ENCODE measurements at regions not wholly inside any gene's neighbourhood (a gene's known extent, or its start where the extent isn't known, plus 50 kb on each side); places are given as distances from the start of the nearest gene placed in this dataset.

- 100% methylated on average over 1 of the region's 2 CpGs; no CpG with 5 or more reads in 1 of the 2 experiments for WGBS, 2 experiments
- H3K4me3 ChIP-seq (ENCODE audit: insufficient read depth, low read depth, low read length) = no peak overlapping the region
- H3K27ac ChIP-seq (ENCODE audit: insufficient read depth, low read depth, low read length, poor library complexity, severe bottlenecking) = no peak overlapping the region
- no peaks in the 10 kb centered on the region for H3K27me3 ChIP-seq (ENCODE audit: control insufficient read depth, insufficient read depth, low read length, poor library complexity, severe bottlenecking)
- H3K9me3 ChIP-seq (ENCODE audit: control insufficient read depth, low read length) = no peaks in the 10 kb centered on the region
- H3K36me3 ChIP-seq (ENCODE audit: control insufficient read depth, insufficient read depth, low read length) = no peaks in the 10 kb centered on the region
- no peaks in the 10 kb centered on the region for H3K4me1 ChIP-seq (ENCODE audit: control insufficient read depth, insufficient read depth, low read length)
Measured at GRCh38 chr18:22630980-22631379, 213.3 kb upstream of the CTAGE1 start.

- 86 to 87% methylated on average over 4 of the region's 4 CpGs for WGBS, 2 experiments
- H3K4me1 ChIP-seq (ENCODE audit: control insufficient read depth, insufficient read depth, low read length) = no peaks in the 10 kb centered on the region
- no peaks in the 10 kb centered on the region for H3K27me3 ChIP-seq (ENCODE audit: control insufficient read depth, insufficient read depth, low read length, poor library complexity, severe bottlenecking)
- no peak overlapping the region for H3K4me3 ChIP-seq (ENCODE audit: insufficient read depth, low read depth, low read length)
- no peak overlapping the region for H3K27ac ChIP-seq (ENCODE audit: insufficient read depth, low read depth, low read length, poor library complexity, severe bottlenecking)
- no peaks in the 10 kb centered on the region for H3K9me3 ChIP-seq (ENCODE audit: control insufficient read depth, low read length)
- H3K36me3 ChIP-seq (ENCODE audit: control insufficient read depth, insufficient read depth, low read length) = no peaks in the 10 kb centered on the region
Measured at GRCh38 chr18:22632191-22632590, 214.5 kb upstream of the CTAGE1 start.

DNA sequence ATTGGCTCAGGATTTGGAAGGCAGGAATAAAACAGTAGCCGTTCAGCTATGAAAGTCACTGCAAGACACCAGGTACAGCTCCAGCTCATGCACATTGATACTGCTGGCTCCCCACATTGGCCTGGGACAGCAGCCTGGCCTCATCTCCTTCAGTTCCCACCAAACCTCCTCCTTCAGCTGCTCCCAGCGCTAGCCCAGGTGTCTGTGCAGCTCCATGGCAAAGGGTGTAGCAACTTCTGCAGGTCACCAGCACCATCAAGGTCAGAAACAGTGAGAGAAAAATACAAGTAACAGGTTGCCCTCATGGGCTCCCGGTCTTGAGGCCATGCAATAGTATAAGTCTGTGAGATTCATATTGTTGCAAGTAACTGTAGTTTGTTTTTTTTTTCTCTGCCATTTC, 216.7 kb upstream of the CTAGE1 start:
- Histone ChIP-seq H3K27ac (ENCODE audit: insufficient read depth, low read depth, low read length, poor library complexity, severe bottlenecking) (no peak overlapping the region), H3K27me3 (ENCODE audit: control insufficient read depth, insufficient read depth, low read length, poor library complexity, severe bottlenecking) (no peaks in the 10 kb centered on the region), H3K36me3 (ENCODE audit: control insufficient read depth, insufficient read depth, low read length) (no peaks in the 10 kb centered on the region), H3K4me1 (ENCODE audit: control insufficient read depth, insufficient read depth, low read length) (no peaks in the 10 kb centered on the region), H3K4me3 (ENCODE audit: insufficient read depth, low read depth, low read length) (no peak overlapping the region), H3K9me3 (ENCODE audit: control insufficient read depth, low read length) (no peaks in the 10 kb centered on the region)
- WGBS, 2 experiments = 88 to 95% methylated on average over 3 of the region's 3 CpGs

DNA sequence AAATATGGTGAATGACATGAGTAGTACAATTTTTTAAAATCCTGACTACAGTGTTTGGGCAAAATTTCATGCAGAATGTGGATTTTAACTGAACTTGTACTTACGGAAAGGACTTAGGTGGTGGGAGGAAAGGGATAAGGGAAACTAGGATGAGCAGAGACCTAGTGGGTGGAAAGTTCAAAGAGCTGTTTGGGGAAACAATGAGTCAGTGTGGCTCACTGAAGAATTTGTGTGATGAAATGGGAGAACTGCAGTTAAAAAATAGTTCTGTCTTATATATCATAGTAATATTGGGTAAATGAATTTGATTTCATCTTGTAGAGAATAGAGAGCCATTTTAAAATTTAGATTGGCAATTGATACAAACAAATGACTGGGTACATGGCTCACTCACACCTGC, 220.1 kb upstream of the CTAGE1 start:
- Histone ChIP-seq H3K36me3 (ENCODE audit: control insufficient read depth, insufficient read depth, low read length) (no peaks in the 10 kb centered on the region), H3K27me3 (ENCODE audit: control insufficient read depth, insufficient read depth, low read length, poor library complexity, severe bottlenecking) (no peaks in the 10 kb centered on the region), H3K9me3 (ENCODE audit: control insufficient read depth, low read length) (no peaks in the 10 kb centered on the region), H3K4me3 (ENCODE audit: insufficient read depth, low read depth, low read length) (no peak overlapping the region), H3K27ac (ENCODE audit: insufficient read depth, low read depth, low read length, poor library complexity, severe bottlenecking) (no peak overlapping the region), H3K4me1 (ENCODE audit: control insufficient read depth, insufficient read depth, low read length) (no peaks in the 10 kb centered on the region)
- 98% methylated on average over 1 of the region's 1 CpG for WGBS, 2 experiments

- no peak overlapping the region for H3K4me3 ChIP-seq (ENCODE audit: insufficient read depth, low read depth, low read length)
Measured at GRCh38 chr18:22639026-22639463, 221.3 kb upstream of the CTAGE1 start.

DNA sequence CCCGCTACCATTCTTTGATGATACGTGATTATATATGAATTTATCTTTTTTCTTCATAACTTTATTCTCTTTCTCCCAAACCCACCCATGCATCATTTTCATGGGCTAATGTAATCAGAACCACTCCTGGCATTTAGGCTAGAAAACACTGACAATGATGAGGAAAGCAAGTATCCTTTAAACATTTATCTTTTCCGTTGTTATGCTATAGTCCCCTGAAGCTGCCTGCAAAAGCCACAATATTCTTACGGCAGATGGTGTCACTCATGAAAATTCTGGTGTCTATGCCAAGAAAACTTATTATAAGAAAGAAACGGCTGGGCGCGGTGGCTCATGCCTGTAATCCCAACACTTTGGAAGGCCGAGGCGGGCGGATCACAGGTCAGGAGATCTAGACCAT, 221.8 kb upstream of the CTAGE1 start:
- no peaks in the 10 kb centered on the region for H3K9me3 ChIP-seq (ENCODE audit: control insufficient read depth, low read length)
- no peaks in the 10 kb centered on the region for H3K4me1 ChIP-seq (ENCODE audit: control insufficient read depth, insufficient read depth, low read length)
- H3K27ac ChIP-seq (ENCODE audit: insufficient read depth, low read depth, low read length, poor library complexity, severe bottlenecking) = no peak overlapping the region
- no peaks in the 10 kb centered on the region for H3K27me3 ChIP-seq (ENCODE audit: control insufficient read depth, insufficient read depth, low read length, poor library complexity, severe bottlenecking)
- WGBS, 2 experiments = 79 to 88% methylated on average over 9 to 10 of the region's 10 CpGs
- no peak overlapping the region for H3K4me3 ChIP-seq (ENCODE audit: insufficient read depth, low read depth, low read length)
- H3K36me3 ChIP-seq (ENCODE audit: control insufficient read depth, insufficient read depth, low read length) = no peaks in the 10 kb centered on the region

More at GRCh38 chr18:22639026-22639463, 221.3 kb upstream of the CTAGE1 start:
- WGBS, 2 experiments = 72 to 76% methylated on average over 2 of the region's 2 CpGs
- Histone ChIP-seq H3K4me1 (ENCODE audit: control insufficient read depth, insufficient read depth, low read length) (no peaks in the 10 kb centered on the region), H3K27ac (ENCODE audit: insufficient read depth, low read depth, low read length, poor library complexity, severe bottlenecking) (no peak overlapping the region), H3K27me3 (ENCODE audit: control insufficient read depth, insufficient read depth, low read length, poor library complexity, severe bottlenecking) (no peaks in the 10 kb centered on the region), H3K9me3 (ENCODE audit: control insufficient read depth, low read length) (no peaks in the 10 kb centered on the region), H3K36me3 (ENCODE audit: control insufficient read depth, insufficient read depth, low read length) (no peaks in the 10 kb centered on the region)

GRCh38 chr18:22640281-22640842, 222.6 kb upstream of the CTAGE1 start:
- H3K9me3 ChIP-seq (ENCODE audit: control insufficient read depth, low read length) = no peaks in the 10 kb centered on the region
- no peaks in the 10 kb centered on the region for H3K36me3 ChIP-seq (ENCODE audit: control insufficient read depth, insufficient read depth, low read length)
- H3K4me3 ChIP-seq (ENCODE audit: insufficient read depth, low read depth, low read length) = no peak overlapping the region
- no peaks in the 10 kb centered on the region for H3K27me3 ChIP-seq (ENCODE audit: control insufficient read depth, insufficient read depth, low read length, poor library complexity, severe bottlenecking)
- no peaks in the 10 kb centered on the region for H3K4me1 ChIP-seq (ENCODE audit: control insufficient read depth, insufficient read depth, low read length)
- WGBS, 2 experiments = 87 to 88% methylated on average over 4 of the region's 4 CpGs
- no peak overlapping the region for H3K27ac ChIP-seq (ENCODE audit: insufficient read depth, low read depth, low read length, poor library complexity, severe bottlenecking)

GRCh38 chr18:22641958-22642357, 224.2 kb upstream of the CTAGE1 start:
- Histone ChIP-seq H3K36me3 (ENCODE audit: control insufficient read depth, insufficient read depth, low read length) (no peaks in the 10 kb centered on the region), H3K4me1 (ENCODE audit: control insufficient read depth, insufficient read depth, low read length) (no peaks in the 10 kb centered on the region), H3K27ac (ENCODE audit: insufficient read depth, low read depth, low read length, poor library complexity, severe bottlenecking) (no peak overlapping the region), H3K9me3 (ENCODE audit: control insufficient read depth, low read length) (no peaks in the 10 kb centered on the region), H3K4me3 (ENCODE audit: insufficient read depth, low read depth, low read length) (no peak overlapping the region), H3K27me3 (ENCODE audit: control insufficient read depth, insufficient read depth, low read length, poor library complexity, severe bottlenecking) (no peaks in the 10 kb centered on the region)
- 95% methylated on average over 4 of the region's 4 CpGs for WGBS, 2 experiments

DNA sequence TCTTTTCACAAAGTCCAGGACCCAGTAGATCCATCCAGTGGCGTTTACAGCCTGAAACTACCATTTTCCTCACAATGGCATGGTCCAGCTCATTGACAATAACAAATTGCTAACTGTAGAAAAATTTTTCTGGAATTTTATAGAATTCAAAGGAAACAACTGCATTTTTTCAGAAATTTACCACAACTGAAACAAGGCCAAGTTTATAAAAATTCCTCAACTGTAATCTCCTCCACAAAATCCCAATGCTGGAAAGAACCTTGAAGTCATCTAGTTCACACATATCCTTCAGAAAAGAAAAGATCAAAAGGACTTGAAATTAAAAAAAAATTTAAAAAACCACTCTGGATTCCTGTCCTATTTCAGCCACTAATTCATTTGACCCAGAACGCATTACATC, 226.0 kb upstream of the CTAGE1 start:
- Histone ChIP-seq H3K4me3 (ENCODE audit: insufficient read depth, low read depth, low read length) (no peak overlapping the region), H3K27ac (ENCODE audit: insufficient read depth, low read depth, low read length, poor library complexity, severe bottlenecking) (no peak overlapping the region)

DNA sequence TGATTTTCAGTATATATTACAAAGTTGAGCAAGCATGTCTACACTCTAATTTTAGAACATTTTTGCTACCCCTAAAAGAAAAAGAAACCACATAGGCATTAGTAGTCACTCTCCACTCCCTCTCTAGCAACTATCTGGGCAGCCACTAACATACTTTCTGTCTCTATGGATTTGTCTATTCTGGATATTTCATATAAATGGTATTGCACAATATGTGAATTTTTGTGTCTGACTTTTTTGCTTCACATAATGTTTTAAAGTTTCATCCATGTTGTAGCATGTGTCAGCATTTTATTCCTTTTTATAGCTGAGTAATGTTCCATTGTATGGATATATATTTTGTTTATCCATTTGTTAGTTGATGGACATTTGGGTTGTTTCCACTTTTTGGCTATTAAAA, 232.5 kb upstream of the CTAGE1 start:
- Histone ChIP-seq H3K27ac (ENCODE audit: insufficient read depth, low read depth, low read length, poor library complexity, severe bottlenecking) (no peak overlapping the region), H3K27me3 (ENCODE audit: control insufficient read depth, insufficient read depth, low read length, poor library complexity, severe bottlenecking) (no peaks in the 10 kb centered on the region), H3K4me3 (ENCODE audit: insufficient read depth, low read depth, low read length) (no peak overlapping the region), H3K36me3 (ENCODE audit: control insufficient read depth, insufficient read depth, low read length) (no peaks in the 10 kb centered on the region), H3K9me3 (ENCODE audit: control insufficient read depth, low read length) (no peaks in the 10 kb centered on the region), H3K4me1 (ENCODE audit: control insufficient read depth, insufficient read depth, low read length) (no peaks in the 10 kb centered on the region)

More for the DNA sequence above, 226.0 kb upstream of the CTAGE1 start:
- no peaks in the 10 kb centered on the region for H3K4me1 ChIP-seq (ENCODE audit: control insufficient read depth, insufficient read depth, low read length)
- H3K36me3 ChIP-seq (ENCODE audit: control insufficient read depth, insufficient read depth, low read length) = no peaks in the 10 kb centered on the region
- no peaks in the 10 kb centered on the region for H3K27me3 ChIP-seq (ENCODE audit: control insufficient read depth, insufficient read depth, low read length, poor library complexity, severe bottlenecking)
- H3K9me3 ChIP-seq (ENCODE audit: control insufficient read depth, low read length) = no peaks in the 10 kb centered on the region
- 94% methylated on average over 2 of the region's 2 CpGs for WGBS, 2 experiments

- no peaks in the 10 kb centered on the region for H3K4me1 ChIP-seq (ENCODE audit: control insufficient read depth, insufficient read depth, low read length)
- no peak overlapping the region for H3K4me3 ChIP-seq (ENCODE audit: insufficient read depth, low read depth, low read length)
- WGBS, 2 experiments = no CpG with 5 or more reads among the region's 1 CpG
Measured at GRCh38 chr18:22657619-22658018, 239.9 kb upstream of the CTAGE1 start.

More at GRCh38 chr18:22657619-22658018, 239.9 kb upstream of the CTAGE1 start:
- H3K27ac ChIP-seq (ENCODE audit: insufficient read depth, low read depth, low read length, poor library complexity, severe bottlenecking) = no peak overlapping the region
- H3K27me3 ChIP-seq (ENCODE audit: control insufficient read depth, insufficient read depth, low read length, poor library complexity, severe bottlenecking) = no peaks in the 10 kb centered on the region
- no peaks in the 10 kb centered on the region for H3K36me3 ChIP-seq (ENCODE audit: control insufficient read depth, insufficient read depth, low read length)
- H3K9me3 ChIP-seq (ENCODE audit: control insufficient read depth, low read length) = no peaks in the 10 kb centered on the region
